Naive B cell (primary cell): ENCODE measurements at regions not wholly inside any gene's neighbourhood (a gene's known extent, or its start where the extent isn't known, plus 50 kb on each side); places are given as distances from the start of the nearest gene placed in this dataset.
"Not testable (repeated sequence)": the region's sequence is repeated elsewhere in the genome, so short reads cannot be mapped to it uniquely, and the experiment has no call there.

Experiments
- ATAC-seq, 2 donors: fragments of 150-1000 bp; cut with Tn5 transposase; 2 replicates each; pipeline ENCODE4 v1.10.0; 2021; ENCODE audit warnings: low read depth in 2 of 2, mild to moderate bottlenecking in 2 of 2, moderate library complexity in 2 of 2
- DNase-seq: peaks from one replicate; pipeline ENCODE4 v3.0.0; 2022
- H3K27ac Mint-ChIP-seq, 6 donors: one replicate each; pipeline ENCODE4 v1.8.0; 2020 to 2022; ENCODE audit warnings: mild to moderate bottlenecking in 6 of 6, mixed read lengths in 6 of 6, moderate library complexity in 5 of 6, inconsistent platforms in 2 of 6
- H3K27me3 Mint-ChIP-seq, 3 donors: one replicate each; pipeline ENCODE4 v1.8.0; 2021 to 2022; ENCODE audit warnings: mixed read lengths in 3 of 3, mild to moderate bottlenecking in 1 of 3
- H3K36me3 Mint-ChIP-seq, 2 donors: one replicate each; pipeline ENCODE4 v1.8.0; 2020 to 2022; ENCODE audit warnings: mixed read lengths in 2 of 2, inconsistent platforms in 1 of 2, mild to moderate bottlenecking in 1 of 2
- H3K4me1 Mint-ChIP-seq, 3 donors: one replicate each; pipeline ENCODE4 v1.8.0; 2020 to 2022; ENCODE audit warnings: mixed read lengths in 3 of 3, inconsistent platforms in 1 of 3, mild to moderate bottlenecking in 1 of 3, moderate library complexity in 1 of 3
- H3K4me3 Mint-ChIP-seq, 8 donors: one replicate each; pipeline ENCODE4 v1.8.0; 2020 to 2022; ENCODE audit warnings: mild to moderate bottlenecking in 8 of 8, mixed read lengths in 8 of 8, moderate library complexity in 8 of 8, inconsistent platforms in 2 of 8
- H3K9me3 Mint-ChIP-seq, 7 donors: one replicate each; pipeline ENCODE4 v1.8.0; 2020 to 2022; ENCODE audit warnings: mixed read lengths in 7 of 7, mild to moderate bottlenecking in 5 of 7, inconsistent platforms in 2 of 7, moderate library complexity in 1 of 7

- no peak for ATAC-seq
- Mint-ChIP-seq H3K4me3 (peak overlapping the region in 3 of 8 donors; percentile 15 to 49 (median 39)), H3K36me3 (no peaks in the 10 kb centered on the region), H3K27ac (no peak overlapping the region), H3K4me1 (peaks cover 14 to 23% (median 23%) of the 10 kb centered on the region in 3 donors), H3K27me3 (peaks cover 20 to 34% (median 33%) of the 10 kb centered on the region in 3 donors), H3K9me3 (no peaks in the 10 kb centered on the region)
- DNase-seq, result no peak
Observed at GRCh38 chr17:21508211-21508610, 132.1 kb downstream of the KCNJ12 start.

DNA sequence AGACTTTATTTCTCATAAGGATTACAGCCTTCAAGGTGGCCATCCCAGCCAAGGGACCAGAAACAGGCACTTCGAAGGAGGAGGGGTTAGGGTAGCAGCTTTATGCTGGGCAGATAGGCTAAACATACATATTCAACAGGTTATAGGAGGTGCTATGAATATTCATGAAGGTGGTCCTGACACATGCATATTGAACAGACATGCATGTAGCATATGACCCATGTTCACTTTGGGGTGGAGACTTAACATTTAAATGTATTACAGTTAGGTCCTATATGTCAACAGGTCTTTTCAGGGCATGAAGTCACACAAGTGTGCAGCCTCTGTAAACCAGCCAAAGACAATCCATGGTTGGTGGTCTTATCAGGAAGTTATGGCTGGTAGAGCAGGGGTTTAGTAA lies 133.2 kb downstream of the KCNJ12 start:
- peaks cover 14 to 23% (median 23%) of the 10 kb centered on the region in 3 donors for H3K4me1 Mint-ChIP-seq

GRCh38 chr17:21510686-21511362 lies 134.7 kb downstream of the KCNJ12 start:
- peak overlapping the region in 1 of 6 donors; percentile 39 for H3K27ac Mint-ChIP-seq
- peaks cover 24 to 43% (median 37%) of the 10 kb centered on the region in 3 donors for H3K27me3 Mint-ChIP-seq
- no peaks in the 10 kb centered on the region for H3K9me3 Mint-ChIP-seq
- DNase-seq (peak; percentile 14), ATAC-seq (peak; percentile 38 to 41)
- no peaks in the 10 kb centered on the region for H3K36me3 Mint-ChIP-seq
- H3K4me1 Mint-ChIP-seq, result peaks cover 14 to 23% (median 23%) of the 10 kb centered on the region in 3 donors
- H3K4me3 Mint-ChIP-seq, result peak overlapping the region; percentile 72 to 92 (median 84)

More for the DNA sequence above, 133.2 kb downstream of the KCNJ12 start:
- H3K36me3 Mint-ChIP-seq, ATAC-seq, H3K9me3 Mint-ChIP-seq, DNase-seq: not testable (repeated sequence)
- Mint-ChIP-seq H3K4me3 (peak overlapping the region in 1 of 8 donors; percentile 80), H3K27ac (peak overlapping the region in 1 of 6 donors; percentile 84), H3K27me3 (peaks cover 20 to 38% (median 33%) of the 10 kb centered on the region in 3 donors)

- peak; percentile 77 to 81 for ATAC-seq
- Mint-ChIP-seq H3K4me3 (peak overlapping the region; percentile 72 to 92 (median 84)), H3K4me1 (peaks cover 14 to 23% (median 23%) of the 10 kb centered on the region in 3 donors), H3K27ac (peak overlapping the region in 3 of 6 donors; percentile 59 to 74 (median 72)), H3K36me3 (no peaks in the 10 kb centered on the region), H3K27me3 (peaks cover 24 to 48% (median 40%) of the 10 kb centered on the region in 3 donors), H3K9me3 (no peaks in the 10 kb centered on the region)
- DNase-seq, result peak; percentile 59
Observed at GRCh38 chr17:21511363-21512195, 135.4 kb downstream of the KCNJ12 start.

DNA sequence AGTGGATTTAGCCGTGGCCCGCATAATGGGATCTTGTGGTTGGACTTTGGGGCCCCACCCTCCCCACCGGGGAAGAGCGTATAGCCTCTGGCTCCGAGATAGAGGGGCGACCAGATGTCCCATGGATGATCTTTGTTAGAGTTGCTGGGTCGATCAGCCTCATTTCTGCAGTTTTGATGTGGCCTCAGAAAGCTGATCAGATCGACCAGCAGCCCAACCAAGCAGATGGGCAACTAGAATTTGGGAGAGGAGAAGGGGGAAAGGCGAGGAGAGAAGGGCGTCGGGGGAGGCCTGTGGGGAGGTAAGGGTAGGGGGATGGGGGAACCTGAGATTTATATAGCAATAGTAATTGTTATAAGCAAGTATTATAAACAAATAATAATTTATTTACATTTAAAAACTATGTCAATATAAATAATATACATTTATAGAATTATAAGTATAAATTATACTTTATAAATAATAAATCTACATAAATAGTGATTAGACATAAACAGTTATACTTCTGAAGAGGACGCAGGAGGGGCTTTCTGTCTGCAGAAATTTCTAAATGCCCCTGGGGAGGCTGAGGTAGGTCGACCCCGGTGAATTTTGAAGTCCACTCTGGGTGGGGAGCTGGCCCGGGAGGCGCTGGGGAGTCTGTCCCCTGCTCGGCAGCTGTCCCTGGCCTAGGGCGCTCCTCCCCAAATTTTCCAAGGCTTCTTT lies 136.3 kb downstream of the KCNJ12 start:
- Mint-ChIP-seq H3K4me1 (peaks cover 14 to 23% (median 23%) of the 10 kb centered on the region in 3 donors), H3K9me3 (no peaks in the 10 kb centered on the region), H3K36me3 (no peaks in the 10 kb centered on the region), H3K27ac (no peak overlapping the region), H3K4me3 (peak overlapping the region in 7 of 8 donors; percentile 47 to 92 (median 81)), H3K27me3 (peaks cover 24 to 48% (median 40%) of the 10 kb centered on the region in 3 donors)
- ATAC-seq, result no peak
- DNase-seq, result no peak

- H3K27me3 Mint-ChIP-seq, result peaks cover 26 to 54% (median 46%) of the 10 kb centered on the region in 3 donors
- peak overlapping the region in 1 of 6 donors; percentile 21 for H3K27ac Mint-ChIP-seq
- peak; percentile 71 for DNase-seq
- no peaks in the 10 kb centered on the region for H3K9me3 Mint-ChIP-seq
- no peaks in the 10 kb centered on the region for H3K36me3 Mint-ChIP-seq
- H3K4me3 Mint-ChIP-seq, result peak overlapping the region in 4 of 8 donors; percentile 2 to 76 (median 52)
- peak; percentile 52 to 59 for ATAC-seq
- H3K4me1 Mint-ChIP-seq, result peaks cover 14 to 23% (median 18%) of the 10 kb centered on the region in 3 donors
Observed at GRCh38 chr17:21513012-21513570, 136.9 kb downstream of the KCNJ12 start.

DNA sequence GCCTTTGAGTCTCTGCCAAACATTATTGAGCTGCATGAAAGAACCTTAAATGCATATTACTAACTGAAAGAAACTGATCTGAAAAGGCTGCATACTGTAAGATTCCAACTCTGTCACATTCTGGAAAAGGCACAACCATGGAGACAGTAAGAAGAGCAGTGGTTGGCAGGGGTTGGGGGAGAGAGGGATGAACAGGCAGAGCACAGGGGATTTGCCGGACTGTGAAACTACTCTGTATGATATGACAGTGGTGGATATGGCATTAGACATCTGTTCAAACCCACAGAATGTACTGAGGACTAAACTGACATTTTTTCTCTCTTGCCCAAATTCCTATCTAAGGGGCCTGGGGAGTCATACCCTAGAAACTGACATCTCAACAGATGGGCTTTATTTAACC lies 138.4 kb downstream of the KCNJ12 start:
- DNase-seq, H3K4me3 Mint-ChIP-seq, H3K9me3 Mint-ChIP-seq, H3K27ac Mint-ChIP-seq, H3K36me3 Mint-ChIP-seq, ATAC-seq: not testable (repeated sequence)
- Mint-ChIP-seq H3K27me3 (peaks cover 26 to 68% (median 53%) of the 10 kb centered on the region in 3 donors), H3K4me1 (peaks cover 14 to 21% (median 15%) of the 10 kb centered on the region in 3 donors)

DNA sequence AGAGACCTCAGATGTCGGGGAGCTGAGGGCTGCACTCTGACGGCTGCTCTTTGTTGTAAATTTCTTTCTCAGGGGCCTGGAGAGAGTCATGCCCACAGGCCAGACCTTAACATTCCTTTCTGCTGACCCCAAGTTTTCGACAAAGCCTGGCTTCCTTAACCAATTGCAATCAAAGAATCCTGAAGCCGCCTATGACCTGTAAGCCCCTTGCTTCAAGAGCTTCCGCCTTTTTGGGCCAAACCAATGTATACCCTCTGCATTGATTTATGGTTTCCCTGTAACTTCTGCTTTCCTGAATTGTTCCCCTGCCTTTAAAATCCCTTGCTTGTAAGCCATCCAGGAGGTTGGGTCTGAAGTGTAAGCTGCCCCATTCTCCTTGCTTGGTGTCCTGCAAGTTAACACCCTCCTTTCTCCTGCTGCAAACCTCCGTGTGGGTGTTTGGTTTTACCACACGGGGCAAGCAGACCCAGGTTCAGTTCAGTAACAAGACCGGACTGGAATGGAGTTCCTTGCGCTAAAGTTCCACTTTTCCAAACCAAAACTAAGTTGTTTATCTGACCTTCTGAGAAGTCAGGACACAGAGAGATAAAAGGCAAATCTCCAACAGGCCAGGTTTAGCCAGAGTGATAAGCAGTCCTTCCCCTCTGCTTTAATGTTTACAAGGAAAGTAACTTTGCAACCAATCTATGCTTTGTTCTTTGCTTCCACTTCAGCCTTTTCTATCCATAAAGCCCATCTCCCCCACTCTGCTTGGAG lies 141.6 kb downstream of the KCNJ12 start:
- DNase-seq (no peak), ATAC-seq (no peak)
- Mint-ChIP-seq H3K27me3 (peaks cover 26 to 60% (median 49%) of the 10 kb centered on the region in 3 donors), H3K9me3 (no peaks in the 10 kb centered on the region), H3K27ac (peak overlapping the region in 1 of 6 donors; percentile 49), H3K36me3 (no peaks in the 10 kb centered on the region), H3K4me3 (no peak overlapping the region), H3K4me1 (peaks cover 0 to 5% (median 0%) of the 10 kb centered on the region in 3 donors)

GRCh38 chr17:21522755-21523336 lies 146.7 kb downstream of the KCNJ12 start:
- Mint-ChIP-seq H3K4me1 (peaks cover 0 to 1% (median 0%) of the 10 kb centered on the region in 3 donors), H3K27me3 (peaks cover 26 to 46% (median 42%) of the 10 kb centered on the region in 3 donors), H3K36me3 (no peaks in the 10 kb centered on the region), H3K9me3 (no peaks in the 10 kb centered on the region), H3K27ac (no peak overlapping the region), H3K4me3 (no peak overlapping the region)
- ATAC-seq (no peak), DNase-seq (no peak)

- no peaks in the 10 kb centered on the region for H3K36me3 Mint-ChIP-seq
- peaks cover 24 to 39% (median 34%) of the 10 kb centered on the region in 3 donors for H3K27me3 Mint-ChIP-seq
- H3K27ac Mint-ChIP-seq, result no peak overlapping the region
- no peaks in the 10 kb centered on the region for H3K9me3 Mint-ChIP-seq
- no peak for ATAC-seq
- no peak for DNase-seq
- H3K4me3 Mint-ChIP-seq, result no peak overlapping the region
- H3K4me1 Mint-ChIP-seq, result no peaks in the 10 kb centered on the region
Observed at GRCh38 chr17:21523497-21524210, 147.5 kb downstream of the KCNJ12 start.

GRCh38 chr17:21524211-21524591 lies 148.0 kb downstream of the KCNJ12 start:
- DNase-seq, result no peak
- Mint-ChIP-seq H3K27ac (no peak overlapping the region), H3K4me1 (no peaks in the 10 kb centered on the region), H3K4me3 (no peak overlapping the region), H3K27me3 (peaks cover 19 to 33% (median 28%) of the 10 kb centered on the region in 3 donors), H3K36me3 (no peaks in the 10 kb centered on the region), H3K9me3 (no peaks in the 10 kb centered on the region)
- no peak for ATAC-seq
